ENCODE measurements at regions not wholly inside any gene's neighbourhood (a gene's known extent, or its start where the extent isn't known, plus 50 kb on each side); places are given as distances from the start of the nearest gene placed in this dataset.
"Not testable (repeated sequence)": the region's sequence is repeated elsewhere in the genome, so short reads cannot be mapped to it uniquely, and the experiment has no call there.

DNA sequence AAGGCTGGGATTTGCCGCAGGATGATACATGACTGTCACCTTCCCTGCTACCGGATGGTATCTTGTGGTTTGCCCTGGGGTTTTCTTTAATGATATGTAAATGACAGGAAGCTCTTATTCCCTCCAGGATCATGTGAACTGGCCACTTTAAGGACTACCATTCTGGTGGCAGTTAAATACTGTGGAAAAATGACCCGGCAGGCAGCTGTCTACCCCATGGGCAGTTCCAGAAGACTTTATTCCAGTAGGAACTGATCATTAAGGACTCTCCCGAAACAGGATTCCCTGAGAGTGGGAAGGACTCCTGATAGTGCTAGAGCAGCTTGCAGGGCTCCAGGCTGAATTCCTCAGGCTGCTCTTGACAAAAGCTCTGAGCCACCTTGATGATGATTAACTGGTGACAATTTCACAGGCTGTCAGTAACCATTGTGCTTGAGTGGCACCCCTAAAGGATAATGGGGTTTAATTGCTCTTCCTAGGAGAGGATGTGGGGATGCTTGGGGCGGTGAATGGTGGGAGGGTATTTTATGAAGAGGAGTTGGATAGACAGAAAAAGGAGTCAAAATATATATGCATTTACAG lies 212.0 kb downstream of the CPS1 start:
- H3K4me1 Mint-ChIP-seq, result no peaks in the 10 kb centered on the region
- H3K27ac Mint-ChIP-seq, result no peak overlapping the region
- TF ChIP-seq, protein P1, sequence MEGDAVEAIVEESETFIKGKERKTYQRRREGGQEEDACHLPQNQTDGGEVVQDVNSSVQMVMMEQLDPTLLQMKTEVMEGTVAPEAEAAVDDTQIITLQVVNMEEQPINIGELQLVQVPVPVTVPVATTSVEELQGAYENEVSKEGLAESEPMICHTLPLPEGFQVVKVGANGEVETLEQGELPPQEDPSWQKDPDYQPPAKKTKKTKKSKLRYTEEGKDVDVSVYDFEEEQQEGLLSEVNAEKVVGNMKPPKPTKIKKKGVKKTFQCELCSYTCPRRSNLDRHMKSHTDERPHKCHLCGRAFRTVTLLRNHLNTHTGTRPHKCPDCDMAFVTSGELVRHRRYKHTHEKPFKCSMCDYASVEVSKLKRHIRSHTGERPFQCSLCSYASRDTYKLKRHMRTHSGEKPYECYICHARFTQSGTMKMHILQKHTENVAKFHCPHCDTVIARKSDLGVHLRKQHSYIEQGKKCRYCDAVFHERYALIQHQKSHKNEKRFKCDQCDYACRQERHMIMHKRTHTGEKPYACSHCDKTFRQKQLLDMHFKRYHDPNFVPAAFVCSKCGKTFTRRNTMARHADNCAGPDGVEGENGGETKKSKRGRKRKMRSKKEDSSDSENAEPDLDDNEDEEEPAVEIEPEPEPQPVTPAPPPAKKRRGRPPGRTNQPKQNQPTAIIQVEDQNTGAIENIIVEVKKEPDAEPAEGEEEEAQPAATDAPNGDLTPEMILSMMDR (IDR thresholded peaks at IDR 0.05; ENCODE audit: unreplicated experiment in 3 of 3), result no peak
- H3K4me3 Mint-ChIP-seq, result no peak overlapping the region
- peaks cover 11% of the 10 kb centered on the region for H3K9me3 Mint-ChIP-seq
- H3K36me3 Mint-ChIP-seq (ENCODE audit: low read depth), result no peaks in the 10 kb centered on the region
- H3K27me3 Mint-ChIP-seq (ENCODE audit: low read depth), result peaks cover 4% of the 10 kb centered on the region

DNA sequence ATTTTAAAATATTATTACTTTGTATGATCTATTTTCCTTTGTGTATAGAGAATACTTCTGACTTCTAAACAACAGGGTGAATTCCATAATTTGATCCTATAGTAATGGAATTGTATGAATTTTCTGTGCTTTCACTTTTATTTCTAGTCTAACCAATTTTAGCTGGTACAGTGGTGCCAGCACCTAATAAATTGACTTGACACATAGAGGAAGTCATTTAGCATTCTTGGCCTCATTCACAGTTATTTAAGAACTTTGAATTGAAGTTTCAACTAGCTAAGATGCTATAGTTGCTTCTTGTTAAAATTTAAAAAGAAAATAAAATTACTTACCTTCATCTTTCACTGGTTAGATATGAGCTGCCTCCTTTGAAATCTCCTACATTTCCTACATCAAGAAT lies 220.4 kb downstream of the CPS1 start:
- H3K27ac Mint-ChIP-seq, result no peak overlapping the region
- H3K9me3 Mint-ChIP-seq, result peaks cover 4% of the 10 kb centered on the region
- TF ChIP-seq, protein P1 (IDR thresholded peaks at IDR 0.05; ENCODE audit: unreplicated experiment in 3 of 3), result no peak
- H3K4me1 Mint-ChIP-seq, result no peaks in the 10 kb centered on the region
- H3K27me3 Mint-ChIP-seq (ENCODE audit: low read depth), result no peaks in the 10 kb centered on the region
- H3K4me3 Mint-ChIP-seq, result no peak overlapping the region
- H3K36me3 Mint-ChIP-seq (ENCODE audit: low read depth), result no peaks in the 10 kb centered on the region

DNA sequence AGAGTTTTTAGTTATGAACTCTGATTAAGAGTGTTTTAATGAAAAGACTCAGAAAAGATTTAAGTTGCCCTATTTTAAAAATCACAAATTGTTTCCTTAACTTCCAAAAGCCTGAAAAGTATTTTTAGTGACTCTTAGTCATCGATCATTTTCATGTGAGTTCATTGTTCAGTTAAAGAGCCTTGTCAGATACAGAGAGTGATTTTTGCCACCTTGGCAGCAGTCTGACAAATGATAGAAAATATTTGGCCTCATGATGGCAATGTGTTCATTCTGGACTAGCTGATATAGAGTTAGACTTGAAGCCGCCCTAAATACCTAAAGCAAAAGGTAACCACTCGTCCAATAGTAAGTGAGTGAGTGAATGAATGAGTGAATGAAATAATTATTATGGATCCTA lies 225.8 kb downstream of the CPS1 start:
- no peaks in the 10 kb centered on the region for H3K36me3 Mint-ChIP-seq (ENCODE audit: low read depth)
- H3K27me3 Mint-ChIP-seq (ENCODE audit: low read depth), result no peaks in the 10 kb centered on the region
- H3K9me3 Mint-ChIP-seq, result no peaks in the 10 kb centered on the region
- H3K4me1 Mint-ChIP-seq, result no peaks in the 10 kb centered on the region
- H3K27ac Mint-ChIP-seq, result no peak overlapping the region
- no peak overlapping the region for H3K4me3 Mint-ChIP-seq
- TF ChIP-seq, protein P1 (IDR thresholded peaks at IDR 0.05; ENCODE audit: unreplicated experiment in 3 of 3), result no peak

DNA sequence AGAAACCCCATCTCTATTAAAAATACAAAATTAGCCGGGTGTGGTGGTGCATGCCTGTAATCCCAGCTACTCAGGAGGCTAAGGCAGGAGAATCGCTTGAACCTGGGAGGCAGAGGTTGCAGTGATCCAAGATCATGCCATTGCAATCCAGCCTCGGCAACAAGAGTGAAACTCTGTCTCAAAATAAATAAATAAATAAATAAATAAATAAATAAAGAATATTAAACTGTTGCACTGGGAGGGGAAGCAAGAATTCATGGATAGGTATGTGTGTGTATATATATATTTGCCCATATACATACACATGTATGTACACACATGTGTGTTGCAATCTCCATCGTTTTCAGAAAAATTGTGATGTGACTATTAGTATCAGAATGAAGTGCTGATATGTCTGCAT lies 231.4 kb downstream of the CPS1 start:
- not testable (repeated sequence) for H3K36me3 Mint-ChIP-seq (ENCODE audit: low read depth); H3K27me3 Mint-ChIP-seq (ENCODE audit: low read depth); H3K9me3 Mint-ChIP-seq; H3K4me3 Mint-ChIP-seq; H3K4me1 Mint-ChIP-seq; H3K27ac Mint-ChIP-seq

DNA sequence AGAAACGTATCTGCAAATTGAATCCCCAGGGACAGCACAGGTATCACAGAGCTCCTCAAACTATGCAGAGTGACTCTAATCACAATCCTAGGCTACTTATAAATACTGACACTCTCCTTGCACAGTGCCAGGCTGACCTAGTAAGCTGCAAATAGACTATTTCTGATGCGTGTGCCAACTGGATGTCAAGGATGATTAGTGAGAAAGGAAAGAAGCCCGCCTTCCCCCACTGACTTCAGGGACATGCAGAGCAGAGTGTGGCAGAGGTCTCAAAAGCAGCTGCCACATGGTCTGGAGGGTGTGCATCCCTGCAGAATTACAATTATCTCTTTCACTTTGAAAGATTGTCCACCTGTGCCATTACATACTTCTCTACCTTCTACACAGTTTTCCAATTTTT lies 235.6 kb downstream of the CPS1 start:
- Mint-ChIP-seq H3K4me3 (no peak overlapping the region), H3K9me3 (no peaks in the 10 kb centered on the region), H3K36me3 (ENCODE audit: low read depth) (no peaks in the 10 kb centered on the region), H3K4me1 (no peaks in the 10 kb centered on the region), H3K27ac (no peak overlapping the region), H3K27me3 (ENCODE audit: low read depth) (no peaks in the 10 kb centered on the region)
- TF ChIP-seq, protein P1 (IDR thresholded peaks at IDR 0.05; ENCODE audit: unreplicated experiment in 3 of 3), result no peak

DNA sequence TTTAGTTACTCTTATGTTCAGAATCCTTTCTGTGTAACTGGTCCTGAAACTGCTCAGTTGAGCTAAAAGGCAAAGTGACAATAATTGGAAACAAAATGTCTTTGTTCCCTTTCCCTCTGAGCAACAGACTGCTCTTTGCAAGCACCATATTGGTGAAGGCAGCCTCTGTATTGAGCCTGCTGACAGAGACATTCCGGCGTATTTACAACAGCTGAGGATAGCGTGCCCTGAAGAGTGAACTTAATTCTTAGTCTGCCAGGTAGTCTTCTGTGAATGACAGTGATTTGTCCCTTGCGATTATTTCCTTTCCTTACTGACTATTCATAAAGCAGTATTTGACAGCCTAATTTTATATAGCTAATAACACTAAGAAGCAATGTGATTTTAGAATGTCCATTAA lies 239.1 kb downstream of the CPS1 start:
- H3K4me1 Mint-ChIP-seq, result no peaks in the 10 kb centered on the region
- no peaks in the 10 kb centered on the region for H3K36me3 Mint-ChIP-seq (ENCODE audit: low read depth)
- H3K9me3 Mint-ChIP-seq, result no peaks in the 10 kb centered on the region
- TF ChIP-seq, protein P1 (IDR thresholded peaks at IDR 0.05; ENCODE audit: unreplicated experiment in 3 of 3), result no peak
- H3K27me3 Mint-ChIP-seq (ENCODE audit: low read depth), result no peaks in the 10 kb centered on the region
- H3K4me3 Mint-ChIP-seq, result no peak overlapping the region
- no peak overlapping the region for H3K27ac Mint-ChIP-seq
